MG63 (cell line): ENCODE measurements at regions not wholly inside any gene's neighbourhood (a gene's known extent, or its start where the extent isn't known, plus 50 kb on each side); places are given as distances from the start of the nearest gene placed in this dataset.

Experiments
- DNase-seq: peaks from one replicate; pipeline ENCODE4 v3.0.0-alpha.2; 2020
- H3K27me3 ChIP-seq: fragments of 250-450 bp; sonication (Bioruptor Pico); 2 replicates; pipeline ENCODE4 v1.5.1; 2020; ENCODE audit warnings: mild to moderate bottlenecking, moderate library complexity
- H3K36me3 ChIP-seq: fragments of 250-450 bp; sonication (Bioruptor Pico); 2 replicates; pipeline ENCODE4 v1.5.1; 2020; ENCODE audit warnings: mild to moderate bottlenecking, moderate library complexity
- H3K4me3 ChIP-seq: fragments of 250-450 bp; sonication (Bioruptor Pico); 2 replicates; pipeline ENCODE4 v1.5.1; 2020; ENCODE audit warnings: mild to moderate bottlenecking, moderate library complexity
- H3K9me3 ChIP-seq: fragments of 250-450 bp; sonication (Bioruptor Pico); 2 replicates; pipeline ENCODE4 v1.5.1; 2020; ENCODE audit warnings: mild to moderate bottlenecking, moderate library complexity

- no peaks in the 10 kb centered on the region for H3K36me3 ChIP-seq
- DNase-seq, result no peak
- no peaks in the 10 kb centered on the region for H3K9me3 ChIP-seq
- H3K27me3 ChIP-seq, result peaks cover 63% of the 10 kb centered on the region
- H3K4me3 ChIP-seq, result no peak overlapping the region
Measured at GRCh38 chr13:94968757-94969086, 256.4 kb upstream of the SOX21 start.

GRCh38 chr13:94968040-94968756, 255.9 kb upstream of the SOX21 start:
- DNase-seq, result peak; percentile 4
- no peaks in the 10 kb centered on the region for H3K36me3 ChIP-seq
- peak overlapping the region; percentile 27 for H3K4me3 ChIP-seq
- H3K9me3 ChIP-seq, result no peaks in the 10 kb centered on the region
- peaks cover 66% of the 10 kb centered on the region for H3K27me3 ChIP-seq

GRCh38 chr13:94967183-94968039, 255.1 kb upstream of the SOX21 start:
- DNase-seq, result peak; percentile 26
- Histone ChIP-seq H3K9me3 (no peaks in the 10 kb centered on the region), H3K27me3 (peaks cover 64% of the 10 kb centered on the region), H3K36me3 (no peaks in the 10 kb centered on the region), H3K4me3 (peak overlapping the region; percentile 27)

- Histone ChIP-seq H3K27me3 (peaks cover 60% of the 10 kb centered on the region), H3K36me3 (no peaks in the 10 kb centered on the region), H3K9me3 (no peaks in the 10 kb centered on the region), H3K4me3 (no peak overlapping the region)
- DNase-seq, result no peak
Measured at GRCh38 chr13:94966422-94966955, 254.1 kb upstream of the SOX21 start.

GRCh38 chr13:94959626-94960025, 247.3 kb upstream of the SOX21 start:
- H3K4me3 ChIP-seq, result no peak overlapping the region
- DNase-seq, result no peak
- no peaks in the 10 kb centered on the region for H3K36me3 ChIP-seq
- H3K9me3 ChIP-seq, result no peaks in the 10 kb centered on the region
- peaks cover 18% of the 10 kb centered on the region for H3K27me3 ChIP-seq

- H3K9me3 ChIP-seq, result no peaks in the 10 kb centered on the region
- peaks cover 8% of the 10 kb centered on the region; the same call in 1 of the 2 replicates for H3K27me3 ChIP-seq
- no peak for DNase-seq
- no peak overlapping the region for H3K4me3 ChIP-seq
- H3K36me3 ChIP-seq, result no peaks in the 10 kb centered on the region
Measured at GRCh38 chr13:94956417-94957110, 244.2 kb upstream of the SOX21 start.

GRCh38 chr13:94952787-94953186, 240.4 kb upstream of the SOX21 start:
- no peak overlapping the region for H3K4me3 ChIP-seq

GRCh38 chr13:94950303-94950702, 238.0 kb upstream of the SOX21 start:
- H3K36me3 ChIP-seq, result no peaks in the 10 kb centered on the region
- no peak for DNase-seq
- no peaks in the 10 kb centered on the region for H3K9me3 ChIP-seq
- no peaks in the 10 kb centered on the region; the same call in 1 of the 2 replicates for H3K27me3 ChIP-seq
- no peak overlapping the region for H3K4me3 ChIP-seq

More at GRCh38 chr13:94952787-94953186, 240.4 kb upstream of the SOX21 start:
- Histone ChIP-seq H3K9me3 (no peaks in the 10 kb centered on the region), H3K27me3 (no peaks in the 10 kb centered on the region), H3K36me3 (no peaks in the 10 kb centered on the region)
- no peak for DNase-seq

GRCh38 chr13:94947965-94948371, 235.6 kb upstream of the SOX21 start:
- no peaks in the 10 kb centered on the region for H3K9me3 ChIP-seq
- DNase-seq, result no peak
- no peak overlapping the region for H3K4me3 ChIP-seq
- H3K36me3 ChIP-seq, result no peaks in the 10 kb centered on the region
- peaks cover 2% of the 10 kb centered on the region; the same call in 1 of the 2 replicates for H3K27me3 ChIP-seq

- peaks cover 2% of the 10 kb centered on the region; the same call in 1 of the 2 replicates for H3K27me3 ChIP-seq
- H3K9me3 ChIP-seq, result no peaks in the 10 kb centered on the region
- H3K4me3 ChIP-seq, result no peak overlapping the region
- no peaks in the 10 kb centered on the region for H3K36me3 ChIP-seq
- DNase-seq, result no peak
Measured at GRCh38 chr13:94947392-94947791, 235.0 kb upstream of the SOX21 start.

- Histone ChIP-seq H3K9me3 (no peaks in the 10 kb centered on the region), H3K27me3 (peaks cover 2% of the 10 kb centered on the region; the same call in 1 of the 2 replicates), H3K4me3 (no peak overlapping the region), H3K36me3 (no peaks in the 10 kb centered on the region)
- no peak for DNase-seq
Measured at GRCh38 chr13:94946039-94946438, 233.7 kb upstream of the SOX21 start.

GRCh38 chr13:94938124-94938523, 225.8 kb upstream of the SOX21 start:
- Histone ChIP-seq H3K27me3 (peaks cover 12% of the 10 kb centered on the region; the same call in 1 of the 2 replicates), H3K36me3 (no peaks in the 10 kb centered on the region), H3K9me3 (no peaks in the 10 kb centered on the region), H3K4me3 (no peak overlapping the region)
- no peak for DNase-seq

- DNase-seq, result no peak
- Histone ChIP-seq H3K36me3 (no peaks in the 10 kb centered on the region), H3K27me3 (peaks cover 14% of the 10 kb centered on the region), H3K9me3 (no peaks in the 10 kb centered on the region), H3K4me3 (no peak overlapping the region)
Measured at GRCh38 chr13:94936633-94937032, 224.3 kb upstream of the SOX21 start.

- DNase-seq, result no peak
- Histone ChIP-seq H3K9me3 (no peaks in the 10 kb centered on the region), H3K4me3 (no peak overlapping the region), H3K36me3 (no peaks in the 10 kb centered on the region), H3K27me3 (peaks cover 18% of the 10 kb centered on the region)
Measured at GRCh38 chr13:94933936-94934335, 221.6 kb upstream of the SOX21 start.

- DNase-seq, result no peak
- Histone ChIP-seq H3K27me3 (peaks cover 18% of the 10 kb centered on the region), H3K9me3 (no peaks in the 10 kb centered on the region), H3K36me3 (no peaks in the 10 kb centered on the region), H3K4me3 (no peak overlapping the region)
Measured at GRCh38 chr13:94933230-94933751, 220.9 kb upstream of the SOX21 start.

- Histone ChIP-seq H3K4me3 (no peak overlapping the region), H3K9me3 (no peaks in the 10 kb centered on the region), H3K27me3 (peaks cover 6% of the 10 kb centered on the region), H3K36me3 (no peaks in the 10 kb centered on the region)
- DNase-seq, result no peak
Measured at GRCh38 chr13:94928127-94928775, 215.9 kb upstream of the SOX21 start.
